Psoas muscle (tissue), 7 donors: ENCODE measurements at regions not wholly inside any gene's neighbourhood (a gene's known extent, or its start where the extent isn't known, plus 50 kb on each side); places are given as distances from the start of the nearest gene placed in this dataset.

Experiments used
- ATAC-seq, 4 donors: fragments of 200-7000 bp; cut with Tn5 transposase; one replicate each; pipeline ENCODE4 v1.9.1; 2020; ENCODE audit warnings: moderate library complexity in 3 of 4, mild to moderate bottlenecking in 2 of 4
- DNase-seq, 2 donors: peaks; one replicate each; pipeline ENCODE4 v3.0.0-alpha.2; 2020
- H3K27ac ChIP-seq: fragments of 200-600 bp; one replicate; pipeline ENCODE4 v1.8.0; 2022
- H3K27me3 ChIP-seq, 3 donors: fragments of 200-600 bp in 1 of 3; one replicate each; pipeline versions ENCODE4 v1.6.1 to v1.8.0; 2013 to 2022; ENCODE audit warnings: low read length in 2 of 3, mild to moderate bottlenecking in 2 of 3, moderate library complexity in 1 of 3; ENCODE audit not compliant: insufficient read depth in 3 of 3
- H3K36me3 ChIP-seq, 2 donors: fragments of 200-600 bp in 1 of 2; one replicate each; pipeline versions ENCODE4 v1.6.1 to v1.8.0; 2013 to 2022; ENCODE audit warnings: low read depth in 1 of 2, mild to moderate bottlenecking in 1 of 2, moderate library complexity in 1 of 2; ENCODE audit not compliant: insufficient read depth in 1 of 2
- H3K4me1 ChIP-seq: fragments of 200-600 bp; one replicate; pipeline ENCODE4 v1.8.0; 2022
- H3K4me3 ChIP-seq: fragments of 200-600 bp; one replicate; pipeline ENCODE4 v1.8.0; 2022; ENCODE audit warnings: mild to moderate bottlenecking
- H3K9me3 ChIP-seq: fragments of 200-600 bp; one replicate; pipeline ENCODE4 v1.8.0; 2022
- WGBS, 3 donors: extraction: QIAGEN DNeasy Blood & Tissue Kit; methylation state at CpG; one replicate each; pipeline versions ENCODE4 v1.1.6 to v1.1.7; 2013; 5-methylcytosine and 5-hydroxymethylcytosine counted together
- intact Hi-C, 2 donors: fragments of 100-400 bp; cut with DNase I; formaldehyde crosslinking; loops; one replicate each; pipeline versions ENCODE4 v1.11.0 to v1.14.2; 2022
- TF ChIP-seq, protein P1 (sequence below): fragments of 200-600 bp; IDR thresholded peaks from one replicate; pipeline ENCODE4 v1.8.0; 2022; ENCODE audit warnings: antibody characterized with exemption
- donor health status: healthy with polysubstance abuse.
- donor health status: DM: no; HTN: no; CAD: no; lungs with moderate emphysema.
- donor health status: Bipolar disorder and iron deficiency.
- donor health status: healthy.
- donor health status: DM: yes; HTN: yes; CAD: no.
- donor health status: DM: no; HTN: no; CAD: no.
- donor health status: DM: yes; HTN: yes; CAD: no.

DNA sequence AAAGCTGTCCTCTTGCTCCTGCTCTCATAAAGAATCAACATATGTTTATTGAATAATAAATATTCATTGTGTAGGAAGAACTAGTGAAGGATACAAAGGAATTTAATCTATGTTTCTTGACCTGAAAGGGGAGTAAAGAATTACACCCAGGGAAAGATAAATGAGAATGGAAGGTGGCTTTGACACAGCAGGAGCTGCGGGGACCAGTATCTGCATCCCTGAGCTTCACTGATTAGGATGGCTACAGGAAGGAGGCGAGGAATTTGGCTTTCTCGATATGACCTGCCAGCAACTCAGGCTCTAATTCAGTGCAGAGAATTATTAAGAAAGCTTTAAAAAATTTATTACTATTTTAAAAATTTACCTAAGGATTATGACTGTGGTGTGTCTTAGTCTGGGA, 194.6 kb downstream of the SEC23IP start:
- Histone ChIP-seq H3K27ac (no peak overlapping the region), H3K9me3 (no peaks in the 10 kb centered on the region), H3K4me3 (no peak overlapping the region), H3K4me1 (no peaks in the 10 kb centered on the region), H3K27me3 (peaks cover 0 to 3% (median 0%) of the 10 kb centered on the region in 3 donors), H3K36me3 (no peaks in the 10 kb centered on the region)
- 73 to 77% (median 75%) methylated on average over 3 of the region's 3 CpGs for WGBS, 3 donors
- DNase-seq (no peak), ATAC-seq (no peak)
- TF ChIP-seq, protein P1, sequence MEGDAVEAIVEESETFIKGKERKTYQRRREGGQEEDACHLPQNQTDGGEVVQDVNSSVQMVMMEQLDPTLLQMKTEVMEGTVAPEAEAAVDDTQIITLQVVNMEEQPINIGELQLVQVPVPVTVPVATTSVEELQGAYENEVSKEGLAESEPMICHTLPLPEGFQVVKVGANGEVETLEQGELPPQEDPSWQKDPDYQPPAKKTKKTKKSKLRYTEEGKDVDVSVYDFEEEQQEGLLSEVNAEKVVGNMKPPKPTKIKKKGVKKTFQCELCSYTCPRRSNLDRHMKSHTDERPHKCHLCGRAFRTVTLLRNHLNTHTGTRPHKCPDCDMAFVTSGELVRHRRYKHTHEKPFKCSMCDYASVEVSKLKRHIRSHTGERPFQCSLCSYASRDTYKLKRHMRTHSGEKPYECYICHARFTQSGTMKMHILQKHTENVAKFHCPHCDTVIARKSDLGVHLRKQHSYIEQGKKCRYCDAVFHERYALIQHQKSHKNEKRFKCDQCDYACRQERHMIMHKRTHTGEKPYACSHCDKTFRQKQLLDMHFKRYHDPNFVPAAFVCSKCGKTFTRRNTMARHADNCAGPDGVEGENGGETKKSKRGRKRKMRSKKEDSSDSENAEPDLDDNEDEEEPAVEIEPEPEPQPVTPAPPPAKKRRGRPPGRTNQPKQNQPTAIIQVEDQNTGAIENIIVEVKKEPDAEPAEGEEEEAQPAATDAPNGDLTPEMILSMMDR, result no peak
- intact Hi-C loops, result no loop called here

DNA sequence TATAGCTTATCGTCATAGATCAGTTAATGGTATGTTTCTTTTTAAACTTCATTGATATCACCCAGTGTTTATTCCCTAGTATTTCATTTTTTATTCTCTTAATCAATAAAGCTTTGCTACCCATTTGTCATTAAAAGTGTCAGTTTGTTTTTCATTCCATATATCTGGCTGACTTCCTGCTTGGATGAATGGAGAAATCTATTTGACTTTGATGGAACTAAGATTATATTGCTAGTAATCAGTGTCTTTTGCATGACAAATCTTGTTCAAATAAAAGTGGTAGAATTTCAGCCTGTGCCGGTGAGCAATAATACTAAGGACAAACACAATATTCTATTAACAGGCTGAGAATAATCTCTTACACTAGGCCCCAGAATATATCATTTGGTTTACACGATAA, 203.3 kb downstream of the SEC23IP start:
- ATAC-seq, result no peak
- TF ChIP-seq, protein P1, result no peak
- Histone ChIP-seq H3K4me3 (no peak overlapping the region), H3K4me1 (no peaks in the 10 kb centered on the region), H3K27ac (no peak overlapping the region), H3K27me3 (no peaks in the 10 kb centered on the region), H3K9me3 (no peaks in the 10 kb centered on the region), H3K36me3 (no peaks in the 10 kb centered on the region)
- DNase-seq, result no peak
- intact Hi-C loops, result no loop called here
- WGBS, 3 donors, result 79 to 82% (median 80%) methylated on average over 3 of the region's 3 CpGs

DNA sequence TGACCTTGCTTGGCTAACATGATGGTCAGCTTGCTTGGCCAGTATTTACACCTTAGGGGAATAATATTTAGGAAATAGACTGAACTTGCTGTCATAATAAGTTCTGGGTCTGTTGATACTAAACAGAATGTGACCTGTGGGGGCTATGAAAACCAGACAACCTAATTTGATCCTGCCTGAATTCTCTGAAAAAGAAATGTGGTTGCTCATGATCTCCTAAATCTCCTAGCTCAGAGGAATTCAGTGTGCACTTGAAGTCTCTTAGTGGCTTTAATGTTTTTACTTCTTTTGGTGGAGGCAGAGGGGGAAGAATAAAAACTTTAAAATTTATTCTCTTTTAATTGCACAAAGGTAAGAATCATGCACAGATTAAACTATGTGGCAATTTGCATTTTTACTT, 205.2 kb downstream of the SEC23IP start:
- DNase-seq, result no peak
- no peaks in the 10 kb centered on the region for H3K9me3 ChIP-seq
- no peaks in the 10 kb centered on the region for H3K27me3 ChIP-seq
- H3K36me3 ChIP-seq, result no peaks in the 10 kb centered on the region
- H3K27ac ChIP-seq, result no peak overlapping the region
- TF ChIP-seq, protein P1, result no peak
- H3K4me3 ChIP-seq, result no peak overlapping the region
- no peaks in the 10 kb centered on the region for H3K4me1 ChIP-seq
- no peak for ATAC-seq
- intact Hi-C loops, result no loop called here

DNA sequence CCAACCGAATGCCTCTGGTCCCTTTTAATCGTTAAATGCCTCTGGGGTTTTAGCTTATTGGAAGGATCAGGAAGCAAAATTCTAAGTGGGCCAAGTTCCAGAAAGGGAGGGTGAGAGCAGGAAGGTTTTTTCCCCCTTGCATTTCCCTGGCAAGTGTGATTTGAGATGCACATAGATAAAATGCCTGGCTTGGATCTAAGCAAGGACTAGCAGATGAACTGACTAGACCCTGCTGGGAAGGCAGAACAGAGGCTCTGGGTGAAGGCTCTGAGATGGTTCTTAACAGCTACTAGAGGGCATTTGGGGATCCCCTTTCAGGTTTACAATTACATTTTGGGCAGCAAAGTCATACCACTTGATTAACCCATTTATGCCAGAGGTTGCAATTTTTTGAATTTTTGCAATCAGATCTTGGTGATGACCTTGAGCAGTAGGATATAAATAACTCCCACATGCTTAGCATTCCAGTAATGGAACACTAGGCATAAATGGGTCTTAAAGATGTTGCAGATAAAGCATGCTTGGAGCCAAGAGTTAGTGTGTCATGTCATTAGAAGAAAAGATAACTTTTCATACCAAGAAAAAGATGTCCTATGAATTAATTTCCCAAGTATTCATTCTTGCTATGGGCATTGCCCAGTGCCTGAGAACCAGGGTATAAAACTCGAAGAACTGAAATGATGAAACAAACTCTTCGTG, 205.9 kb downstream of the SEC23IP start:
- no peaks in the 10 kb centered on the region for H3K27me3 ChIP-seq
- no peaks in the 10 kb centered on the region for H3K36me3 ChIP-seq
- no peak overlapping the region for H3K27ac ChIP-seq
- H3K4me1 ChIP-seq, result no peaks in the 10 kb centered on the region
- ATAC-seq (no peak), DNase-seq (no peak)
- intact Hi-C loops, result no loop called here
- 35 to 40% (median 39%) methylated on average over 4 of the region's 4 CpGs for WGBS, 3 donors
- TF ChIP-seq, protein P1, result no peak
- no peaks in the 10 kb centered on the region for H3K9me3 ChIP-seq
- no peak overlapping the region for H3K4me3 ChIP-seq
